HG03520 (cell line): ENCODE measurements at regions not wholly inside any gene's neighbourhood (a gene's known extent, or its start where the extent isn't known, plus 50 kb on each side); places are given as distances from the start of the nearest gene placed in this dataset.
"Not testable (repeated sequence)": the region's sequence is repeated elsewhere in the genome, so short reads cannot be mapped to it uniquely, and the experiment has no call there.

Source experiments
- ATAC-seq: cut with Tn5 transposase; IDR thresholded peaks from one replicate; pipeline ENCODE4 v1.9.1; 2021; ENCODE audit warnings: mild to moderate bottlenecking, moderate library complexity; ENCODE audit not compliant: unreplicated experiment

GRCh38 chr14:21874946-21875345, 201.3 kb upstream of the OR4E1 start:
- ATAC-seq: no peak

GRCh38 chr14:21874167-21874566, 200.5 kb upstream of the OR4E1 start:
- ATAC-seq: no peak

GRCh38 chr14:21868442-21869046, 194.9 kb upstream of the OR4E1 start:
- peak; percentile 64 for ATAC-seq

- no peak for ATAC-seq
Observed at GRCh38 chr14:21867541-21867940, 193.9 kb upstream of the OR4E1 start.

GRCh38 chr14:21866479-21866878, 192.9 kb upstream of the OR4E1 start:
- ATAC-seq: no peak

GRCh38 chr14:21863289-21863688, 189.7 kb upstream of the OR4E1 start:
- ATAC-seq: no peak

GRCh38 chr14:21861153-21861552, 187.5 kb upstream of the OR4E1 start:
- ATAC-seq: no peak

GRCh38 chr14:21860172-21860571, 186.6 kb upstream of the OR4E1 start:
- ATAC-seq: no peak

- no peak for ATAC-seq
Observed at GRCh38 chr14:21852775-21853174, 179.2 kb upstream of the OR4E1 start.

GRCh38 chr14:21852061-21852664, 178.5 kb upstream of the OR4E1 start:
- peak; percentile 56 for ATAC-seq

- not testable (repeated sequence) for ATAC-seq
Observed at GRCh38 chr14:21846902-21847301, 173.3 kb upstream of the OR4E1 start.

GRCh38 chr14:21846227-21846885, 172.7 kb upstream of the OR4E1 start:
- peak; percentile 56 for ATAC-seq

- no peak for ATAC-seq
Observed at GRCh38 chr14:21840765-21841164, 167.1 kb upstream of the OR4E1 start.

GRCh38 chr14:21833836-21834235, 160.2 kb upstream of the OR4E1 start:
- no peak for ATAC-seq

GRCh38 chr14:21825845-21826244, 152.2 kb upstream of the OR4E1 start:
- ATAC-seq: no peak

- ATAC-seq: no peak
Observed at GRCh38 chr14:21825149-21825743, 151.6 kb upstream of the OR4E1 start.

GRCh38 chr14:21822109-21822508, 148.5 kb upstream of the OR4E1 start:
- ATAC-seq: no peak

GRCh38 chr14:21820631-21821030, 147.0 kb upstream of the OR4E1 start:
- ATAC-seq: no peak

- not testable (repeated sequence) for ATAC-seq
Observed at GRCh38 chr14:21819891-21820290, 146.3 kb upstream of the OR4E1 start.

GRCh38 chr14:21817010-21817409, 143.4 kb upstream of the OR4E1 start:
- ATAC-seq: not testable (repeated sequence)

- no peak for ATAC-seq
Observed at GRCh38 chr14:21807975-21808374, 134.4 kb upstream of the OR4E1 start.

- ATAC-seq: no peak
Observed at GRCh38 chr14:21804981-21805380, 131.4 kb upstream of the OR4E1 start.
